Testis (tissue), 2 donors: ENCODE measurements at regions not wholly inside any gene's neighbourhood (a gene's known extent, or its start where the extent isn't known, plus 50 kb on each side); places are given as distances from the start of the nearest gene placed in this dataset.
"Not testable (repeated sequence)": the region's sequence is repeated elsewhere in the genome, so short reads cannot be mapped to it uniquely, and the experiment has no call there.

Experiments used
- DNase-seq: peaks from one replicate; pipeline ENCODE4 v3.0.0-alpha.2; 2019
- H3K27ac ChIP-seq, 2 donors: fragments of 200-600 bp; sonication (generic); one replicate each; pipeline ENCODE4 v1.5.1; 2019
- H3K27me3 ChIP-seq: fragments of 200-600 bp; sonication (generic); one replicate; pipeline ENCODE4 v1.5.1; 2019
- H3K36me3 ChIP-seq: fragments of 200-600 bp; sonication (generic); one replicate; pipeline ENCODE4 v1.5.1; 2017; ENCODE audit warnings: low read depth; ENCODE audit errors: missing control alignments
- H3K4me1 ChIP-seq: fragments of 200-600 bp; sonication (generic); one replicate; pipeline ENCODE4 v1.5.1; 2019
- H3K4me3 ChIP-seq, 2 donors: fragments of 200-600 bp; sonication (generic); one replicate each; pipeline ENCODE4 v1.5.1; 2017 to 2019
- H3K9me3 ChIP-seq: fragments of 200-600 bp; sonication (generic); one replicate; pipeline ENCODE4 v1.5.1; 2017
- POLR2A ChIP-seq: fragments of 450-650 bp; IDR thresholded peaks from one replicate; pipeline ENCODE4 v1.6.1; 2017; ENCODE audit warnings: antibody characterized with exemption, mild to moderate bottlenecking, moderate library complexity
- WGBS, 2 donors: methylation state at CpG; one replicate each; pipeline ENCODE4 v1.1.5; 2018; 5-methylcytosine and 5-hydroxymethylcytosine counted together
- intact Hi-C: fragments of 100-400 bp; cut with DNase I; formaldehyde crosslinking; loops from one replicate; pipeline ENCODE4 v1.15.1; 2023; ENCODE audit warnings: low total_unique reads
- TF ChIP-seq, protein P1 (sequence below), 3 experiments: fragments of 450-650 bp in 2 of 3; fragments of 200-600 bp in 1 of 3; sonication (generic) in 1 of 3; IDR thresholded peaks; one replicate each; pipeline ENCODE4 v1.5.1; 2016 to 2019; ENCODE audit warnings: antibody characterized with exemption in 3 of 3, mild to moderate bottlenecking in 2 of 3, moderate library complexity in 1 of 3

DNA sequence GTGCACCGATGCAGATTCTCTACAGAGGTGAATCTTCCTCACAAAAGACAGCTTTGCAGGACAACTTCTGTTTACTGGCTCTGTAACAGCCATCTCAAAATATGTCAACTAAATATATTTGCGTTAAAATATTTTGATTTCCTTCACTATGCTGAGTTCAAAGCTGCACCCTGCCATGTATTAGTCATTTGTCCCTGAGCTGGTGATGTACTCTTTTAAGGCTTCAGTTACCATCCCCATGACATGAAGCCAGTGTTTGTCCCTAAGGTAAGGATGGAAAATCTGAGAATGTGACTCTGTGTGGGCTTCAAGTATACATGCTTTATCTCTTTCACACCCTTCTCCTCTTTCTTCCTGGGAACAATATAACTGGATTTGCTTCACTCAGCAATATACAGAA is 70.2 kb upstream of the BTG3 start:
- H3K27me3 ChIP-seq: no peaks in the 10 kb centered on the region
- H3K9me3 ChIP-seq: no peaks in the 10 kb centered on the region
- no peak for DNase-seq
- H3K4me1 ChIP-seq: no peaks in the 10 kb centered on the region
- H3K27ac ChIP-seq: no peak overlapping the region
- intact Hi-C loops: no loop called here
- H3K4me3 ChIP-seq: no peak overlapping the region
- TF ChIP-seq, protein P1, sequence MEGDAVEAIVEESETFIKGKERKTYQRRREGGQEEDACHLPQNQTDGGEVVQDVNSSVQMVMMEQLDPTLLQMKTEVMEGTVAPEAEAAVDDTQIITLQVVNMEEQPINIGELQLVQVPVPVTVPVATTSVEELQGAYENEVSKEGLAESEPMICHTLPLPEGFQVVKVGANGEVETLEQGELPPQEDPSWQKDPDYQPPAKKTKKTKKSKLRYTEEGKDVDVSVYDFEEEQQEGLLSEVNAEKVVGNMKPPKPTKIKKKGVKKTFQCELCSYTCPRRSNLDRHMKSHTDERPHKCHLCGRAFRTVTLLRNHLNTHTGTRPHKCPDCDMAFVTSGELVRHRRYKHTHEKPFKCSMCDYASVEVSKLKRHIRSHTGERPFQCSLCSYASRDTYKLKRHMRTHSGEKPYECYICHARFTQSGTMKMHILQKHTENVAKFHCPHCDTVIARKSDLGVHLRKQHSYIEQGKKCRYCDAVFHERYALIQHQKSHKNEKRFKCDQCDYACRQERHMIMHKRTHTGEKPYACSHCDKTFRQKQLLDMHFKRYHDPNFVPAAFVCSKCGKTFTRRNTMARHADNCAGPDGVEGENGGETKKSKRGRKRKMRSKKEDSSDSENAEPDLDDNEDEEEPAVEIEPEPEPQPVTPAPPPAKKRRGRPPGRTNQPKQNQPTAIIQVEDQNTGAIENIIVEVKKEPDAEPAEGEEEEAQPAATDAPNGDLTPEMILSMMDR (IDR thresholded peaks at IDR 0.05): no peak
- no peak for TF ChIP-seq POLR2A
- H3K36me3 ChIP-seq: no peaks in the 10 kb centered on the region
- 89 to 90% methylated on average over 2 of the region's 2 CpGs for WGBS, 2 donors

DNA sequence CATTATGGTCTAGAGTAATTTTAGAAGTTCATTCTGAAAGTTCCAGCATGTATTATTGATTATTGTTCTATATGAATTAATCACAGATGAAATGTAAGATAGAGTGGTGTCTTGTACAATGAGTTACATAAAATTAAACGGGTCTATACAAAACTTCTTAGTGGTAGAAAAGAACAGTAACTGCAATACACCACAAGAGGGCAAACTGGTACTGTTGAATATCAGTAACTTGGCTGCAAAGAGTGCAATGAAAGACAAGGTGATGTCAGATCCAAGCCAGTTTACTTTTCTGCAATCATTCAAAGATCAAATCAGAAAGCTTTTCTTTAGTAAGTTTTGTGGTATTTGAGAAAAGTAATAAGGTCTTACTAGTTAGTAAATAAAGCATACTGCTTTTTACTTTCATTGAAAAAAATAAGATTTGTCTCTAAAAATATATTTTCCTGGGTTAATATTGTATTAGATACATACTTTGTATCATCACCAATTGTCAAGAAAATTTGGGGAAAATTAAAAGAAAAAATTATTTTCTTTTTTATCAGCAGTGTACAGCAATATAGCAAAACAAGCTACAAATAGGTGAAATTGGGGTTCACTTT is 66.4 kb upstream of the BTG3 start:
- no peak for TF ChIP-seq POLR2A
- TF ChIP-seq, protein P1 (IDR thresholded peaks at IDR 0.05): peak; percentile 75 to 81 (median 81)
- H3K4me1 ChIP-seq: peaks cover under 1% of the 10 kb centered on the region
- intact Hi-C loops: loop anchor here (10.0 kb wide), 1 partner anchor 226 kb away; no protein-coding TSS in a partner anchor
- no peak overlapping the region for H3K4me3 ChIP-seq
- no peak overlapping the region for H3K27ac ChIP-seq
- H3K9me3 ChIP-seq: no peaks in the 10 kb centered on the region
- H3K27me3 ChIP-seq: no peaks in the 10 kb centered on the region
- DNase-seq: no peak
- H3K36me3 ChIP-seq: no peaks in the 10 kb centered on the region
- 10 to 13% methylated on average over 1 of the region's 1 CpG for WGBS, 2 donors

- not testable (repeated sequence) for H3K36me3 ChIP-seq, H3K4me1 ChIP-seq, H3K27me3 ChIP-seq, H3K9me3 ChIP-seq, H3K4me3 ChIP-seq, H3K27ac ChIP-seq
- WGBS, 2 donors: 68 to 78% methylated on average over 11 of the region's 11 CpGs
- TF ChIP-seq, protein P1 (IDR thresholded peaks at IDR 0.05): peak in 1 of 3 experiments; percentile 4
- DNase-seq: peak; percentile 53
- intact Hi-C loops: loop anchor here (10.0 kb wide), 1 partner anchor 228 kb away; no protein-coding TSS in a partner anchor
Observed at GRCh38 chr21:17676930-17677329, 64.2 kb upstream of the BTG3 start.

DNA sequence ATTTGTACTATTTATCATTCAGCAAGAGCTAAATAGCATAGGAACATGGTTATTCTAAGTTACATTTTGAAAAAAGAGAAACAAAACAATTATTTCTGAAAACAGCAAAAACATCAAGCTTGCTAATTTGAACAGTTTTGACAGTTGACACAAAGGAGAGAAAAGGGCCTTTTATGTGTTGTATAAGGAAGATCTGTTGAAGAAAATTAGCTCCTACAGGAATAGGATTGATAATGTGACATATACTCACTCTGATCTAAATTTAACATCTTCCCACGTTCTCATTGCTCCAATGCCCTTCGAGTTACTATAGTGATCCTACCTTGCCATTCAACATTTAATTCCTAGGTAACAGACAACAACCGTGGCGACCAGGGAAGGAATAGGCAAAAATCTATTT is 61.4 kb upstream of the BTG3 start:
- Histone ChIP-seq H3K4me3 (no peak overlapping the region), H3K9me3 (no peaks in the 10 kb centered on the region), H3K4me1 (peaks cover 9% of the 10 kb centered on the region), H3K27ac (peak overlapping the region; percentile 7 to 71), H3K27me3 (no peaks in the 10 kb centered on the region), H3K36me3 (no peaks in the 10 kb centered on the region)
- TF ChIP-seq, protein P1 (IDR thresholded peaks at IDR 0.05): no peak
- no peak for TF ChIP-seq POLR2A
- no peak for DNase-seq
- intact Hi-C loops: loop anchor here (10.0 kb wide), 1 partner anchor 231 kb away; no protein-coding TSS in a partner anchor
- WGBS, 2 donors: 55 to 61% methylated on average over 4 of the region's 4 CpGs
